ENCODE measurements at regions not wholly inside any gene's neighbourhood (a gene's known extent, or its start where the extent isn't known, plus 50 kb on each side); places are given as distances from the start of the nearest gene placed in this dataset.

- no peaks in the 10 kb centered on the region for H3K27me3 ChIP-seq
- TF ChIP-seq, protein P1, sequence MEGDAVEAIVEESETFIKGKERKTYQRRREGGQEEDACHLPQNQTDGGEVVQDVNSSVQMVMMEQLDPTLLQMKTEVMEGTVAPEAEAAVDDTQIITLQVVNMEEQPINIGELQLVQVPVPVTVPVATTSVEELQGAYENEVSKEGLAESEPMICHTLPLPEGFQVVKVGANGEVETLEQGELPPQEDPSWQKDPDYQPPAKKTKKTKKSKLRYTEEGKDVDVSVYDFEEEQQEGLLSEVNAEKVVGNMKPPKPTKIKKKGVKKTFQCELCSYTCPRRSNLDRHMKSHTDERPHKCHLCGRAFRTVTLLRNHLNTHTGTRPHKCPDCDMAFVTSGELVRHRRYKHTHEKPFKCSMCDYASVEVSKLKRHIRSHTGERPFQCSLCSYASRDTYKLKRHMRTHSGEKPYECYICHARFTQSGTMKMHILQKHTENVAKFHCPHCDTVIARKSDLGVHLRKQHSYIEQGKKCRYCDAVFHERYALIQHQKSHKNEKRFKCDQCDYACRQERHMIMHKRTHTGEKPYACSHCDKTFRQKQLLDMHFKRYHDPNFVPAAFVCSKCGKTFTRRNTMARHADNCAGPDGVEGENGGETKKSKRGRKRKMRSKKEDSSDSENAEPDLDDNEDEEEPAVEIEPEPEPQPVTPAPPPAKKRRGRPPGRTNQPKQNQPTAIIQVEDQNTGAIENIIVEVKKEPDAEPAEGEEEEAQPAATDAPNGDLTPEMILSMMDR (IDR thresholded peaks at IDR 0.05) = no peak
- no peaks in the 10 kb centered on the region for H3K36me3 ChIP-seq
- peaks cover 0 to 10% of the 10 kb centered on the region in 2 donors for H3K9me3 ChIP-seq
- DNase-seq (no peak), ATAC-seq (no peak)
- H3K4me3 ChIP-seq = no peak overlapping the region
- intact Hi-C loops (cut with DNase I) = no loop called here
- no peak overlapping the region for H3K27ac ChIP-seq
- H3K4me1 ChIP-seq = no peaks in the 10 kb centered on the region
Observed at GRCh38 chr1:163774978-163775620, 453.3 kb downstream of the NUF2 start.

GRCh38 chr1:163777205-163777604 is 455.5 kb downstream of the NUF2 start:
- DNase-seq (no peak), ATAC-seq (no peak)
- Histone ChIP-seq H3K4me3 (no peak overlapping the region), H3K4me1 (no peaks in the 10 kb centered on the region), H3K27ac (no peak overlapping the region), H3K9me3 (peaks cover 0 to 31% of the 10 kb centered on the region in 2 donors), H3K36me3 (no peaks in the 10 kb centered on the region), H3K27me3 (no peaks in the 10 kb centered on the region)
- intact Hi-C loops (cut with DNase I) = no loop called here
- TF ChIP-seq, protein P1 (IDR thresholded peaks at IDR 0.05) = no peak

GRCh38 chr1:163781146-163781545 is 459.4 kb downstream of the NUF2 start:
- TF ChIP-seq, protein P1 (IDR thresholded peaks at IDR 0.05) = no peak
- no peak overlapping the region for H3K4me3 ChIP-seq
- H3K27me3 ChIP-seq = no peaks in the 10 kb centered on the region
- no peak for DNase-seq
- H3K27ac ChIP-seq = no peak overlapping the region
- H3K4me1 ChIP-seq = no peaks in the 10 kb centered on the region
- intact Hi-C loops (cut with DNase I) = no loop called here
- H3K36me3 ChIP-seq = no peaks in the 10 kb centered on the region
- peaks cover 0 to 32% of the 10 kb centered on the region in 2 donors for H3K9me3 ChIP-seq
- no peak for ATAC-seq

DNA sequence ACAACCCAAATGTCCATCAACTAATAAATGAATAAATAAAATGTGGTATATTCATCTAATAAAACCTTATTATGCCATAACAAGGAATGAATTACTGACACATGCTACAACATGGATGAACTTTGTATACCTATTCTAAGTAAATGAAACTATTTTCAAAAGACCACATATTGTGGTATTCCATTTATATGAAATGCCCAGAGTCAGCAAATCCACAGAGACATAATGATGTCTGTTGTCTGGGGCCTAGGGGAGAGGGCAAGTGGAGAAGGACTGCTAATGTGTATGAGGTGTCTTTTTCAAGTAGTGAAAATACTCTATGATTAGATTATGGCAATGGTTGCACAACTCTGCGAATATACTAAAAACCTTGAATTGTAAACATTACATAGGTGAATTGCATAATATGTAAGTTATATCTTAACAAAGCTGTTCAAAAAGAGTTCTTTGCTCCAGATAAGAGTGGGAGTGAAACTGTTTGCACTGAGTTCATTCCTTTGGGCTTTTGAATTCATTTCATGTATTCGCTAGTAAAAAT is 464.2 kb downstream of the NUF2 start:
- Histone ChIP-seq H3K36me3 (no peaks in the 10 kb centered on the region), H3K4me1 (no peaks in the 10 kb centered on the region), H3K9me3 (peaks cover 0 to 14% of the 10 kb centered on the region in 2 donors), H3K4me3 (no peak overlapping the region), H3K27me3 (no peaks in the 10 kb centered on the region), H3K27ac (no peak overlapping the region)
- TF ChIP-seq, protein P1 (IDR thresholded peaks at IDR 0.05) = no peak
- no peak for DNase-seq
- ATAC-seq = no peak
- intact Hi-C loops (cut with DNase I) = no loop called here

- no peak for ATAC-seq
- intact Hi-C loops (cut with DNase I) = no loop called here
- no peak overlapping the region for H3K27ac ChIP-seq
Observed at GRCh38 chr1:163789911-163790310, 468.2 kb downstream of the NUF2 start.

More at GRCh38 chr1:163789911-163790310, 468.2 kb downstream of the NUF2 start:
- Histone ChIP-seq H3K4me1 (no peaks in the 10 kb centered on the region), H3K4me3 (no peak overlapping the region), H3K27me3 (no peaks in the 10 kb centered on the region), H3K36me3 (no peaks in the 10 kb centered on the region), H3K9me3 (peaks cover 0 to 14% of the 10 kb centered on the region in 2 donors)
- TF ChIP-seq, protein P1 (IDR thresholded peaks at IDR 0.05) = no peak
- no peak for DNase-seq

Measured in left lung (tissue), 4 donors.